Naive thymus-derived CD4-positive, alpha-beta T cell (primary cell): ENCODE measurements at regions not wholly inside any gene's neighbourhood (a gene's known extent, or its start where the extent isn't known, plus 50 kb on each side); places are given as distances from the start of the nearest gene placed in this dataset.
"Not testable (repeated sequence)": the region's sequence is repeated elsewhere in the genome, so short reads cannot be mapped to it uniquely, and the experiment has no call there.

ENCODE experiments used
- ATAC-seq: fragments of 150-1000 bp; cut with Tn5 transposase; 2 replicates; pipeline ENCODE4 v1.10.0; 2021; ENCODE audit warnings: mild to moderate bottlenecking, moderate library complexity
- CTCF ChIA-PET: fragments of 350-600 bp; sonication (Branson Sonifier 250); formaldehyde crosslinking; loops from one replicate; lab custom pipeline; 2021; ENCODE audit warnings: antibody characterized with exemption; lab: Charles Lee
- POLR2A ChIA-PET: fragments of 350-600 bp; sonication (Branson Sonifier 250); formaldehyde crosslinking; loops from one replicate; lab custom pipeline; 2021; ENCODE audit warnings: antibody characterized with exemption, inconsistent platforms; lab: Charles Lee
- DNase-seq, 9 donors: peaks; one replicate each; pipeline versions ENCODE4 v3.0.0 to v3.0.0-alpha.2; 2020 to 2022; ENCODE audit warnings: mixed read lengths in 1 of 9
- H3K27ac ChIP-seq: one replicate; pipeline ENCODE4 v1.7.0; 2013; ENCODE audit warnings: mild to moderate bottlenecking, low read depth, low read length, moderate library complexity
- H3K27me3 ChIP-seq, 2 donors: one replicate each; pipeline ENCODE4 v1.7.0; 2013; ENCODE audit warnings: low read length in 2 of 2, mild to moderate bottlenecking in 2 of 2, moderate library complexity in 2 of 2; ENCODE audit not compliant: control insufficient read depth in 2 of 2, insufficient read depth in 2 of 2
- H3K36me3 ChIP-seq, 3 experiments: 1 replicate in 2 of 3; 2 replicates in 1 of 3; pipeline ENCODE4 v1.7.0; 2013; ENCODE audit warnings: low read length in 3 of 3, mild to moderate bottlenecking in 3 of 3, moderate library complexity in 1 of 3; ENCODE audit not compliant: insufficient read depth in 3 of 3, control insufficient read depth in 2 of 3
- H3K4me1 ChIP-seq, 2 donors: one replicate each; pipeline ENCODE4 v1.7.0; 2013; ENCODE audit warnings: low read length in 2 of 2, mild to moderate bottlenecking in 2 of 2, moderate library complexity in 1 of 2; ENCODE audit not compliant: control insufficient read depth in 2 of 2, insufficient read depth in 2 of 2
- H3K4me3 ChIP-seq: 2 replicates; pipeline ENCODE4 v1.7.0; 2013; ENCODE audit warnings: mild to moderate bottlenecking, low read length
- H3K9me3 ChIP-seq, 3 experiments: 1 replicate in 2 of 3; 2 replicates in 1 of 3; pipeline ENCODE4 v1.7.0; 2013; ENCODE audit warnings: low read length in 3 of 3; ENCODE audit not compliant: control insufficient read depth in 2 of 3
- H3K27ac Mint-ChIP-seq, 9 donors: one replicate each; pipeline ENCODE4 v1.8.0; 2020 to 2022; ENCODE audit warnings: mixed read lengths in 9 of 9, mild to moderate bottlenecking in 8 of 9, moderate library complexity in 5 of 9, inconsistent platforms in 2 of 9
- H3K27me3 Mint-ChIP-seq, 5 donors: one replicate each; pipeline ENCODE4 v1.8.0; 2021 to 2022; ENCODE audit warnings: mixed read lengths in 5 of 5, mild to moderate bottlenecking in 1 of 5
- H3K36me3 Mint-ChIP-seq, 5 donors: one replicate each; pipeline ENCODE4 v1.8.0; 2020 to 2022; ENCODE audit warnings: mixed read lengths in 5 of 5, mild to moderate bottlenecking in 3 of 5, inconsistent platforms in 1 of 5
- H3K4me1 Mint-ChIP-seq, 7 donors: one replicate each; pipeline ENCODE4 v1.8.0; 2020 to 2022; ENCODE audit warnings: mixed read lengths in 7 of 7, mild to moderate bottlenecking in 3 of 7, inconsistent platforms in 1 of 7
- H3K4me3 Mint-ChIP-seq, 10 donors: one replicate each; pipeline ENCODE4 v1.8.0; 2020 to 2022; ENCODE audit warnings: mild to moderate bottlenecking in 10 of 10, mixed read lengths in 10 of 10, moderate library complexity in 6 of 10, inconsistent platforms in 2 of 10
- H3K9me3 Mint-ChIP-seq, 11 donors: one replicate each; pipeline ENCODE4 v1.8.0; 2020 to 2022; ENCODE audit warnings: mixed read lengths in 11 of 11, mild to moderate bottlenecking in 4 of 11, inconsistent platforms in 1 of 11, moderate library complexity in 1 of 11
- intact Hi-C, 2 donors: fragments of 100-400 bp; cut with micrococcal nuclease; formaldehyde crosslinking; loops; one replicate each; pipeline ENCODE4 v1.15.1; 2023

- no peaks in the 10 kb centered on the region for H3K36me3 Mint-ChIP-seq
- peaks cover 0 to 31% (median 5%) of the 10 kb centered on the region in 5 donors for H3K27me3 Mint-ChIP-seq
- H3K4me1 Mint-ChIP-seq, result peaks cover 0 to 1% (median 0%) of the 10 kb centered on the region in 7 donors
- ChIA-PET POLR2A (no interaction called here), CTCF (no interaction called here)
- intact Hi-C loops, result no loop called here
- H3K27ac ChIP-seq, result no peak overlapping the region
- no peaks in the 10 kb centered on the region for H3K9me3 ChIP-seq
- H3K9me3 Mint-ChIP-seq, result peaks cover 0 to 8% (median 0%) of the 10 kb centered on the region in 11 donors
- H3K4me3 ChIP-seq, result no peak overlapping the region
- ATAC-seq, result no peak
- no peaks in the 10 kb centered on the region for H3K36me3 ChIP-seq
- no peaks in the 10 kb centered on the region for H3K4me1 ChIP-seq
- H3K27me3 ChIP-seq, result peaks cover 0 to 3% of the 10 kb centered on the region in 2 donors
- no peak overlapping the region for H3K4me3 Mint-ChIP-seq
- DNase-seq, result no peak
- H3K27ac Mint-ChIP-seq, result no peak overlapping the region
Measured at GRCh38 chr22:49457946-49458707, 369.5 kb downstream of the BRD1 start.

DNA sequence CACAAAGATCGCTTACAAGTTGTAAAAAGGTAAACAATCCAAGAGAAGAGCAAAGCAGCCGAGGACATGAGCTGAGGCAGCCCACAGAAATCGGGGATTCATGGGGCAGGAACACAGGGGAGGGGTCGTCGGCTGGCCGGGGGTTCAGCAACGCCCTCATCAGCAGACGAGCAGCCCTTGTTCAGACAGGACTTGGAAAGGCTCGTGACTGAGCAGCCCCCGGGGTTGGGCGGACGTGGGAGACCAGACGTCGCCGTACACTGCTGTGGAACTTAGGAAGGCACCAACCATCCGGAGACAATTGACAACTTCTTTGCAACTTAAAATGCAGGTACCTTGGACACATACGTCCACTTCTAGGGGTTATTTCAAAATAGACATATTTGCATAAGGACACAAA, 370.5 kb downstream of the BRD1 start:
- Histone ChIP-seq H3K4me1 (no peaks in the 10 kb centered on the region), H3K27me3 (peaks cover 0 to 3% of the 10 kb centered on the region in 2 donors), H3K4me3 (no peak overlapping the region), H3K27ac (no peak overlapping the region), H3K9me3 (no peaks in the 10 kb centered on the region), H3K36me3 (no peaks in the 10 kb centered on the region)
- POLR2A ChIA-PET, result no interaction called here
- intact Hi-C loops, result no loop called here
- peaks cover 0 to 4% (median 0%) of the 10 kb centered on the region in 11 donors for H3K9me3 Mint-ChIP-seq
- CTCF ChIA-PET, result no interaction called here
- peaks cover 0 to 1% (median 0%) of the 10 kb centered on the region in 7 donors for H3K4me1 Mint-ChIP-seq
- no peak overlapping the region for H3K27ac Mint-ChIP-seq
- no peaks in the 10 kb centered on the region for H3K36me3 Mint-ChIP-seq
- ATAC-seq (no peak), DNase-seq (no peak)
- H3K27me3 Mint-ChIP-seq, result peaks cover 0 to 31% (median 5%) of the 10 kb centered on the region in 5 donors
- no peak overlapping the region for H3K4me3 Mint-ChIP-seq

- Mint-ChIP-seq H3K27ac (peak overlapping the region in 1 of 9 donors; percentile 14), H3K9me3 (peaks cover 0 to 2% (median 0%) of the 10 kb centered on the region in 11 donors), H3K4me1 (peaks cover 0 to 1% (median 0%) of the 10 kb centered on the region in 7 donors), H3K4me3 (no peak overlapping the region), H3K36me3 (no peaks in the 10 kb centered on the region), H3K27me3 (peaks cover under 1 to 35% (median 12%) of the 10 kb centered on the region in 5 donors)
- DNase-seq, result no peak
- POLR2A ChIA-PET, result no interaction called here
- CTCF ChIA-PET, result no interaction called here
- H3K4me3 ChIP-seq, result no peak overlapping the region
- intact Hi-C loops, result no loop called here
- H3K36me3 ChIP-seq, result no peaks in the 10 kb centered on the region
- no peak overlapping the region for H3K27ac ChIP-seq
- ATAC-seq, result no peak
- peaks cover 0 to 4% of the 10 kb centered on the region in 2 donors for H3K27me3 ChIP-seq
- H3K4me1 ChIP-seq, result no peaks in the 10 kb centered on the region
- no peaks in the 10 kb centered on the region for H3K9me3 ChIP-seq
Measured at GRCh38 chr22:49455595-49455994, 372.1 kb downstream of the BRD1 start.

DNA sequence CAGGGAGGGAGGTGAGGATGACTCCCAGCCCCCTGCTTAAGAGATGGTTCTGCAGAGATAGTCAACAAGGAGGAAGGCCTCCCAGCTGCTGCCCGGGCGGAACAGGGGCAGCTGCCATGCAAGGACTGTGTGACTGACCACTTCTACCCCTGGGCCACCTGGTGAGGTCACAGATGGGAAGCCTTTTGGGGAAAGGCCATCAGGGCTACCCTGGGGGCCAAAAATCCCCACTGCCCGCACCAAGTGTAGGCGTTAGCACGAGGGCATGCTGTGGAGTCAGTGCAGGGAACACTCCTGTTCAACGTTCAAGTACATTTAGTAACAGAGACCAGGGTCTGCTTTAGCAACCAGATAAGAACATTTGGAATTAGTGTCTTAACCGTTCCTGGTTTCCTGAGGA, 372.9 kb downstream of the BRD1 start:
- Mint-ChIP-seq H3K27ac (no peak overlapping the region), H3K36me3 (no peaks in the 10 kb centered on the region), H3K9me3 (peaks cover 0 to 2% (median 0%) of the 10 kb centered on the region in 11 donors), H3K4me3 (no peak overlapping the region), H3K27me3 (peaks cover 9 to 38% (median 19%) of the 10 kb centered on the region in 5 donors), H3K4me1 (peaks cover 0 to 6% (median 0%) of the 10 kb centered on the region in 7 donors)
- ATAC-seq, result no peak
- no peak for DNase-seq
- Histone ChIP-seq H3K36me3 (no peaks in the 10 kb centered on the region), H3K27me3 (peaks cover 0 to 7% of the 10 kb centered on the region in 2 donors), H3K27ac (no peak overlapping the region), H3K9me3 (no peaks in the 10 kb centered on the region), H3K4me3 (no peak overlapping the region), H3K4me1 (no peaks in the 10 kb centered on the region)
- intact Hi-C loops, result no loop called here
- CTCF ChIA-PET, result no interaction called here
- POLR2A ChIA-PET, result no interaction called here

DNA sequence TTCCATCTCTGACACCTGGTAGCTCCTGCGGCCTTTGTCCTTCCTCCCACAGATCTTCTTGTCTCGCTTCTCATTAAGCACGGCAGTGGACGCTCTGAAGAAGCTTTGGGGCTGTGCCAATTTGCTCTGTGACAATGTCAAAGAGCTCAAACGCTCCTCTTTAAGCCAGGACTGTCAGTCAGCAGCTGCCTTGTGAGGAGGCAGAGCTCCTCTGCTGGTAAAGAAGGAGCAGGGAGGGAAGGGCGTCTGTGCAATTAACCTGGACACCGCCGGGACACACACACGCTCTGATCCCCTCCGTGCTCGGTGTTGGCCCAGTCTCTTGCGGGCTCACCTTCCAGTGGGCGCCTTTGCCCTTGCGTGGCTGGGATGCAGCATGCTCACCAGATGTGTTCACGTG, 373.9 kb downstream of the BRD1 start:
- no peaks in the 10 kb centered on the region for H3K9me3 ChIP-seq
- Mint-ChIP-seq H3K36me3 (no peaks in the 10 kb centered on the region), H3K27ac (no peak overlapping the region), H3K4me3 (no peak overlapping the region), H3K4me1 (peaks cover 0 to 6% (median 0%) of the 10 kb centered on the region in 7 donors), H3K27me3 (peaks cover 14 to 45% (median 26%) of the 10 kb centered on the region in 5 donors), H3K9me3 (peaks cover 0 to 2% (median 0%) of the 10 kb centered on the region in 11 donors)
- DNase-seq (no peak), ATAC-seq (no peak)
- no peaks in the 10 kb centered on the region for H3K4me1 ChIP-seq
- ChIA-PET POLR2A (no interaction called here), CTCF (no interaction called here)
- no peaks in the 10 kb centered on the region for H3K36me3 ChIP-seq
- H3K4me3 ChIP-seq, result no peak overlapping the region
- no peak overlapping the region for H3K27ac ChIP-seq
- intact Hi-C loops, result no loop called here
- peaks cover 0 to 9% of the 10 kb centered on the region in 2 donors for H3K27me3 ChIP-seq

GRCh38 chr22:49453019-49453418, 374.7 kb downstream of the BRD1 start:
- H3K27ac Mint-ChIP-seq, H3K4me3 Mint-ChIP-seq, H3K4me1 ChIP-seq, CTCF ChIA-PET, POLR2A ChIA-PET, DNase-seq, H3K27ac ChIP-seq, H3K4me1 Mint-ChIP-seq, ATAC-seq, H3K4me3 ChIP-seq, H3K9me3 Mint-ChIP-seq, H3K9me3 ChIP-seq, H3K36me3 ChIP-seq, H3K36me3 Mint-ChIP-seq, intact Hi-C loops: not testable (repeated sequence)
- peaks cover 0 to 11% of the 10 kb centered on the region in 2 donors for H3K27me3 ChIP-seq
- H3K27me3 Mint-ChIP-seq, result peaks cover 18 to 41% (median 25%) of the 10 kb centered on the region in 5 donors
